ENCODE measurements at regions not wholly inside any gene's neighbourhood (a gene's known extent, or its start where the extent isn't known, plus 50 kb on each side); places are given as distances from the start of the nearest gene placed in this dataset.

DNA sequence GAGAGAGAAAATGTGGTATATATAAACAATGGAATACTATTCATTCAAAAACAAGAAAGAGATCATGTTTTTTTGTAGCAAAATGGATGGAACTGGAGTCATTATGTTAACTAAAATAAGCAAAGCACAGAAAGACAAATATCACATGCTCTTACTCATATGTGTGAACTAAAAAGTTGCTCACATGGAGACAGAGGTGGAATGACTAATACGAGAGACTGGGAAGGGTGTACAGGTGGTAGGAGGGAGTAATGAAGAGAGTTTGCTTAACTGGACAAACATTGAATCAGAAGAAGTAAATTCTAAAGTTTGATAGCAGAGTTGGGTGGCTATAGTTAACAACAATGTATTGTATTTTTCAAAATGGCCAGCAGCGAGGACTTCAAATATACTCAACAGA, 1080.7 kb upstream of the CHAC2 start:
- intact Hi-C loops (cut with DNase I), result no loop called here
- Histone ChIP-seq H3K9me3 (peaks cover 0 to 3% (median 0%) of the 10 kb centered on the region in 4 donors), H3K4me3 (no peak overlapping the region), H3K27me3 (no peaks in the 10 kb centered on the region), H3K4me1 (no peaks in the 10 kb centered on the region), H3K27ac (no peak overlapping the region), H3K36me3 (no peaks in the 10 kb centered on the region)
- no peak for DNase-seq
- 55 to 82% methylated on average over 2 of the region's 2 CpGs for WGBS, 2 donors
- no peak for TF ChIP-seq POLR2A (IDR thresholded peaks at IDR 0.05)
- TF ChIP-seq, protein P1, sequence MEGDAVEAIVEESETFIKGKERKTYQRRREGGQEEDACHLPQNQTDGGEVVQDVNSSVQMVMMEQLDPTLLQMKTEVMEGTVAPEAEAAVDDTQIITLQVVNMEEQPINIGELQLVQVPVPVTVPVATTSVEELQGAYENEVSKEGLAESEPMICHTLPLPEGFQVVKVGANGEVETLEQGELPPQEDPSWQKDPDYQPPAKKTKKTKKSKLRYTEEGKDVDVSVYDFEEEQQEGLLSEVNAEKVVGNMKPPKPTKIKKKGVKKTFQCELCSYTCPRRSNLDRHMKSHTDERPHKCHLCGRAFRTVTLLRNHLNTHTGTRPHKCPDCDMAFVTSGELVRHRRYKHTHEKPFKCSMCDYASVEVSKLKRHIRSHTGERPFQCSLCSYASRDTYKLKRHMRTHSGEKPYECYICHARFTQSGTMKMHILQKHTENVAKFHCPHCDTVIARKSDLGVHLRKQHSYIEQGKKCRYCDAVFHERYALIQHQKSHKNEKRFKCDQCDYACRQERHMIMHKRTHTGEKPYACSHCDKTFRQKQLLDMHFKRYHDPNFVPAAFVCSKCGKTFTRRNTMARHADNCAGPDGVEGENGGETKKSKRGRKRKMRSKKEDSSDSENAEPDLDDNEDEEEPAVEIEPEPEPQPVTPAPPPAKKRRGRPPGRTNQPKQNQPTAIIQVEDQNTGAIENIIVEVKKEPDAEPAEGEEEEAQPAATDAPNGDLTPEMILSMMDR (IDR thresholded peaks at IDR 0.05), result no peak
- no peak for TF ChIP-seq POLR2AphosphoS5 (IDR thresholded peaks at IDR 0.05)
- TF ChIP-seq EP300 (IDR thresholded peaks at IDR 0.05), result no peak

DNA sequence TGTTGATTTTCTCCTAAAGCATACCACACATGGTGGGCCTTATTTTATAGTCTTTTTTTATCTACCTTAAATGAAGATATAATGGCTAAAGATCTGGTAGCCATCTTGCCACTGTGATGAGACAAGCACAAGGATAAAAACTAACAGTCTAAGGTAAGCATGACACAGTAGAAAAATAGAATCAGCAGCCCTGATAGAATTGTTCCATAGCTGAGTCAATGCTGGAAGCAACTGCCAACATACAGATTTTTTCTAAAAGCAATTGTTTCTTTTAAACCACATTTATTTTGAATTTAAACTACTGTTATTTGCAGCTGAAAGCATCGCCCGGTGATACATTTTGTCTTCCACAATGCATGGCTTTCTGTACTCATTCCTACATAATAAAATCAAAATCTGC, 1091.5 kb upstream of the CHAC2 start:
- no peak for DNase-seq
- H3K4me3 ChIP-seq, result no peak overlapping the region
- no peaks in the 10 kb centered on the region for H3K9me3 ChIP-seq
- H3K27ac ChIP-seq, result no peak overlapping the region
- H3K27me3 ChIP-seq, result no peaks in the 10 kb centered on the region
- TF ChIP-seq, protein P1 (IDR thresholded peaks at IDR 0.05), result no peak
- no peak for TF ChIP-seq POLR2AphosphoS5 (IDR thresholded peaks at IDR 0.05)
- TF ChIP-seq POLR2A (IDR thresholded peaks at IDR 0.05), result no peak
- TF ChIP-seq EP300 (IDR thresholded peaks at IDR 0.05), result no peak
- intact Hi-C loops (cut with DNase I), result no loop called here
- H3K36me3 ChIP-seq, result no peaks in the 10 kb centered on the region
- 90 to 95% methylated on average over 2 of the region's 2 CpGs for WGBS, 2 donors
- H3K4me1 ChIP-seq, result no peaks in the 10 kb centered on the region

DNA sequence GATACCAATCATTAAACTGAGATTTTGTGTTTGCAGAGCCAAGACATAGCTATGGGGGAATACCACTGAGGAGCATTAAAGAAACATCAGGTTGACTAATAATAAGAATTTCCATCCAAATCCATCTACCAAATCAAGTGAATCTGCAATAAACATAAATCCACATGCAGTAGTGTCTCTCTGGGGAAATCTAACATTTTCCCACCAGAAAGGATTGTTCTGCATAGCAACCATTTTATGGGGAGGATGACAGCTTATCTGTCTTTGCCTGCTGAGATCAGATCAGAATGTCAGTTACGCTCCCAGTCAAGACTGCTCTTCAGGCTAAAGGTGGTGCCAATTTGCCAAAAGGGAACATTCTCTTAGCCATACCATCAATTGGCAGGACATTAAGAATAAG, 1098.9 kb upstream of the CHAC2 start:
- H3K27ac ChIP-seq, result no peak overlapping the region
- no peaks in the 10 kb centered on the region for H3K36me3 ChIP-seq
- intact Hi-C loops (cut with DNase I), result no loop called here
- no peak for DNase-seq
- H3K9me3 ChIP-seq, result no peaks in the 10 kb centered on the region
- TF ChIP-seq, protein P1 (IDR thresholded peaks at IDR 0.05), result no peak
- no peak for TF ChIP-seq POLR2AphosphoS5 (IDR thresholded peaks at IDR 0.05)
- TF ChIP-seq POLR2A (IDR thresholded peaks at IDR 0.05), result no peak
- no peak for TF ChIP-seq EP300 (IDR thresholded peaks at IDR 0.05)
- no peak overlapping the region for H3K4me3 ChIP-seq
- no peaks in the 10 kb centered on the region for H3K4me1 ChIP-seq
- H3K27me3 ChIP-seq, result no peaks in the 10 kb centered on the region
- 85 to 86% methylated on average over 1 of the region's 1 CpG for WGBS, 2 donors

DNA sequence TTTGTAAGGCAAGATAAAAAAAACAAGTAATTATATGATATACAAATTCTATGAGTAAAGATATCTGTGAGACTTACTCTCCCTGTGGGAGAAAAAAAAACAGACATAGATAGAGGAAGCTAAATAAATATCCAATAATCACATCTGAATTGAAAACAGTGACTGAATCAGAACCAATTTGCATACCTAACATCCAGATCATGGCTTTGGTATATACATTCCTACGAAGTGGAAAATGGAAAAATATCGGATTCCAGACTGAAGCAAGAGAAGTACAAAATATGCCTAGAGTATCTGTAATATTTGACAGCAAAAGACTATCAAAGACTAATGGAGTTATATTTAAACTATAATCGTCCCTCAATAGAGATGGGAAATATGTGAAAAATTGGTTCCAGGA, 1108.1 kb upstream of the CHAC2 start:
- TF ChIP-seq, protein P1 (IDR thresholded peaks at IDR 0.05), result no peak
- no peak for TF ChIP-seq EP300 (IDR thresholded peaks at IDR 0.05)
- TF ChIP-seq POLR2A (IDR thresholded peaks at IDR 0.05), result no peak
- TF ChIP-seq POLR2AphosphoS5 (IDR thresholded peaks at IDR 0.05), result no peak
- Histone ChIP-seq H3K4me3 (no peak overlapping the region), H3K4me1 (no peaks in the 10 kb centered on the region), H3K36me3 (no peaks in the 10 kb centered on the region), H3K9me3 (no peaks in the 10 kb centered on the region), H3K27ac (no peak overlapping the region), H3K27me3 (no peaks in the 10 kb centered on the region)
- WGBS, 2 donors, result 90 to 92% methylated on average over 3 of the region's 3 CpGs
- intact Hi-C loops (cut with DNase I), result no loop called here
- DNase-seq, result no peak

DNA sequence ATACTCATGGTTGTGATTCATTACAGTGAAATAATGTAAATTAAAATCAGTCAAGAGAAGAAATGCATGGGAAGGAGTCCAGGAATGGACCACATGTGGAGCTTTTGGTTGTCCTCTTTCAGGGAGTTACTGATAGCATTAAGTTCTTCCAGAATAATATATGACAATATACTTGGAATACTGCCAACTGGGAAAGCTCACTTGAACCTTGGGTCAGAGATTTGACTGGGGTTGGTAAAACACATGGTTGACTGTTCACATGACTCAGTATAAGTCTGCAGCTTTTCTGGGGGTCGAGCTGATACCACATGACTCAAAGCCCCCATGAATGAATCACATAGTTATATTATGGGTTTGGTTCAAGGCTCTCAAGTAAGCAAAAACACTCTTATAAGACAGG, 1109.0 kb upstream of the CHAC2 start:
- no peaks in the 10 kb centered on the region for H3K9me3 ChIP-seq
- H3K4me3 ChIP-seq, result no peak overlapping the region
- intact Hi-C loops (cut with DNase I), result no loop called here
- no peaks in the 10 kb centered on the region for H3K27me3 ChIP-seq
- WGBS, 2 donors, result 2 to 40% methylated on average over 1 of the region's 1 CpG
- TF ChIP-seq POLR2AphosphoS5 (IDR thresholded peaks at IDR 0.05), result no peak
- TF ChIP-seq, protein P1 (IDR thresholded peaks at IDR 0.05), result no peak
- no peak for TF ChIP-seq EP300 (IDR thresholded peaks at IDR 0.05)
- TF ChIP-seq POLR2A (IDR thresholded peaks at IDR 0.05), result no peak
- no peak overlapping the region for H3K27ac ChIP-seq
- H3K36me3 ChIP-seq, result no peaks in the 10 kb centered on the region
- no peak for DNase-seq
- no peaks in the 10 kb centered on the region for H3K4me1 ChIP-seq

All from sigmoid colon (tissue), 6 donors.